Neuronal stem cell (in vitro differentiated cells): ENCODE measurements at regions not wholly inside any gene's neighbourhood (a gene's known extent, or its start where the extent isn't known, plus 50 kb on each side); places are given as distances from the start of the nearest gene placed in this dataset.

Source experiments
- DNase-seq: peaks from one replicate; pipeline ENCODE4 v3.0.0-alpha.2; 2013; ENCODE audit warnings: low spot score
- H2AFZ ChIP-seq: one replicate; pipeline ENCODE4 v1.6.1; 2013; ENCODE audit warnings: mild to moderate bottlenecking, low read length, inconsistent platforms
- H2AK5ac ChIP-seq: 2 replicates; pipeline ENCODE4 v1.6.1; 2013; ENCODE audit warnings: low read depth, mild to moderate bottlenecking, inconsistent platforms, low read length, moderate library complexity, mixed read lengths
- H2BK120ac ChIP-seq: 2 replicates; pipeline ENCODE4 v1.6.1; 2013; ENCODE audit warnings: low read depth, mild to moderate bottlenecking, inconsistent platforms, low read length, moderate library complexity, mixed read lengths
- H2BK12ac ChIP-seq: one replicate; pipeline ENCODE4 v1.6.1; 2013; ENCODE audit warnings: low read length, inconsistent platforms
- H2BK15ac ChIP-seq: 2 replicates; pipeline ENCODE4 v1.6.1; 2013; ENCODE audit warnings: mild to moderate bottlenecking, low read length, inconsistent platforms, mixed read lengths
- H2BK5ac ChIP-seq: one replicate; pipeline ENCODE4 v1.6.1; 2013; ENCODE audit warnings: inconsistent platforms, mild to moderate bottlenecking, low read length, moderate library complexity
- H3K14ac ChIP-seq: one replicate; pipeline ENCODE4 v1.6.1; 2013; ENCODE audit warnings: low read length, inconsistent platforms
- H3K18ac ChIP-seq: 2 replicates; pipeline ENCODE4 v1.6.1; 2013; ENCODE audit warnings: low read length, inconsistent platforms
- H3K23ac ChIP-seq: 2 replicates; pipeline ENCODE4 v1.6.1; 2013; ENCODE audit warnings: low read depth, mild to moderate bottlenecking, mixed read lengths, low read length, inconsistent platforms; ENCODE audit not compliant: poor library complexity
- H3K27ac ChIP-seq: replicated peaks from 3 replicates; pipeline ENCODE4 v1.5.1; 2013; ENCODE audit warnings: low read length, inconsistent platforms
- H3K27me3 ChIP-seq, 3 experiments: 2 replicates each; pipeline ENCODE4 v1.6.1; 2013; ENCODE audit warnings: low read length in 3 of 3, mild to moderate bottlenecking in 2 of 3, inconsistent platforms in 1 of 3, low read depth in 1 of 3, mixed read lengths in 1 of 3, moderate library complexity in 1 of 3; ENCODE audit not compliant: control insufficient read depth in 3 of 3, insufficient read depth in 3 of 3
- H3K36me3 ChIP-seq, 2 donors: replicated peaks in 1 of 2; 2 replicates each; pipeline ENCODE4 v1.6.1; 2013; ENCODE audit warnings: low read length in 2 of 2; ENCODE audit not compliant: control insufficient read depth in 2 of 2, insufficient read depth in 2 of 2
- H3K4ac ChIP-seq: 2 replicates; pipeline ENCODE4 v1.6.1; 2013; ENCODE audit warnings: inconsistent platforms, mild to moderate bottlenecking, low read length, moderate library complexity
- H3K4me1 ChIP-seq, 2 donors: 1 replicate in 1 of 2; 2 replicates in 1 of 2; pipeline ENCODE4 v1.6.1; 2013; ENCODE audit warnings: low read length in 2 of 2, low read depth in 1 of 2; ENCODE audit not compliant: control insufficient read depth in 2 of 2, insufficient read depth in 1 of 2
- H3K4me2 ChIP-seq: one replicate; pipeline ENCODE4 v1.6.1; 2013; ENCODE audit warnings: mild to moderate bottlenecking, low read length, inconsistent platforms; ENCODE audit not compliant: insufficient read depth, poor library complexity, severe bottlenecking
- H3K4me3 ChIP-seq, 2 donors: 2 replicates each; pipeline ENCODE4 v1.5.1; 2013; ENCODE audit warnings: low read length in 2 of 2, mild to moderate bottlenecking in 2 of 2, inconsistent platforms in 1 of 2, moderate library complexity in 1 of 2
- H3K79me1 ChIP-seq: one replicate; pipeline ENCODE4 v1.6.1; 2013; ENCODE audit warnings: low read depth, mild to moderate bottlenecking, inconsistent platforms, low read length, moderate library complexity
- H3K9ac ChIP-seq: one replicate; pipeline ENCODE4 v1.6.1; 2013; ENCODE audit warnings: mild to moderate bottlenecking, low read depth, low read length, inconsistent platforms; ENCODE audit not compliant: poor library complexity
- H3K9me3 ChIP-seq, 2 donors: replicated peaks in 1 of 2; 2 replicates each; pipeline versions ENCODE3 to v1.6.1; 2013; ENCODE audit warnings: low read length in 2 of 2, mild to moderate bottlenecking in 2 of 2, inconsistent platforms in 1 of 2, low read depth in 1 of 2, mixed read lengths in 1 of 2, moderate library complexity in 1 of 2; ENCODE audit not compliant: control insufficient read depth in 2 of 2, insufficient read depth in 1 of 2
- H4K8ac ChIP-seq: one replicate; pipeline ENCODE4 v1.6.1; 2013; ENCODE audit warnings: low read depth, mild to moderate bottlenecking, inconsistent platforms, low read length, moderate library complexity
- H4K91ac ChIP-seq: one replicate; pipeline ENCODE4 v1.6.1; 2013; ENCODE audit warnings: low read length, low read depth, mild to moderate bottlenecking, inconsistent platforms; ENCODE audit not compliant: poor library complexity
- WGBS, 2 donors: extraction: QIAGEN DNeasy Blood & Tissue Kit; methylation state at CpG; one replicate each; pipeline ENCODE4 v1.1.7; 2013; ENCODE audit warnings: missing lambda C conversion rate in 2 of 2, mixed read lengths in 1 of 2; ENCODE audit not compliant: insufficient read length in 2 of 2, insufficient replicate concordance in 1 of 2; ENCODE audit errors: extremely low coverage in 2 of 2; 5-methylcytosine and 5-hydroxymethylcytosine counted together

DNA sequence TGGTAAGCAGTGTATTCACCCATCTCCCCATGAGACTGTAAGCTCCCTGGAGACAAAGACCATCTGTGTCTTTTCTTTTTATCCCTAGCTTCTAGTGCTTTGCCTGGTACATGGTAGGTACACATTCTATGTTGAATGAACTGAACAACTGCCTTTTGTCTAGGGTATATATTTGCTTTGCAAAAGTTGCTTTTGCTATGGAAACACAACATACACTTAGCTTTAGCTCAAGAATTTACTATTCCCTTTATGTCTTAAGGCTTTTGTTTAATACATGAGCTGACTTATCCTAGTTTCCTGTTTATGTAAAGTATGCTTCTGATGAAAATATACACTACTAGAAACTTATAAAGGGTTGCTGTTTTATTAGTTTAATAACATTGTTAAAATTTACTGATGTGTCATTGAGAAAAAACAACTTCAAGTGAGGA lies 198.2 kb downstream of the PRL start:
- peaks cover 0 to 18% of the 10 kb centered on the region in 2 donors for H3K9me3 ChIP-seq
- H3K23ac ChIP-seq, result no peak overlapping the region
- H3K9ac ChIP-seq, result no peak overlapping the region
- no peak overlapping the region for H4K8ac ChIP-seq
- no peak overlapping the region for H3K4me3 ChIP-seq
- no peaks in the 10 kb centered on the region for H3K27me3 ChIP-seq
- H2AK5ac ChIP-seq, result no peak overlapping the region
- H3K4me2 ChIP-seq, result no peak overlapping the region
- no peak overlapping the region for H2BK5ac ChIP-seq
- H3K4ac ChIP-seq, result no peak overlapping the region
- H2BK120ac ChIP-seq, result no peak overlapping the region
- H3K79me1 ChIP-seq, result no peaks in the 10 kb centered on the region
- no peak overlapping the region for H3K14ac ChIP-seq
- peaks cover 0 to 11% of the 10 kb centered on the region in 2 donors for H3K36me3 ChIP-seq
- no peak overlapping the region for H3K18ac ChIP-seq
- no peak overlapping the region for H2BK15ac ChIP-seq
- no peak overlapping the region for H3K27ac ChIP-seq
- H3K4me1 ChIP-seq, result no peaks in the 10 kb centered on the region
- no peak overlapping the region for H2BK12ac ChIP-seq
- no peak overlapping the region for H4K91ac ChIP-seq
- no peak overlapping the region for H2AFZ ChIP-seq
- DNase-seq, result no peak

DNA sequence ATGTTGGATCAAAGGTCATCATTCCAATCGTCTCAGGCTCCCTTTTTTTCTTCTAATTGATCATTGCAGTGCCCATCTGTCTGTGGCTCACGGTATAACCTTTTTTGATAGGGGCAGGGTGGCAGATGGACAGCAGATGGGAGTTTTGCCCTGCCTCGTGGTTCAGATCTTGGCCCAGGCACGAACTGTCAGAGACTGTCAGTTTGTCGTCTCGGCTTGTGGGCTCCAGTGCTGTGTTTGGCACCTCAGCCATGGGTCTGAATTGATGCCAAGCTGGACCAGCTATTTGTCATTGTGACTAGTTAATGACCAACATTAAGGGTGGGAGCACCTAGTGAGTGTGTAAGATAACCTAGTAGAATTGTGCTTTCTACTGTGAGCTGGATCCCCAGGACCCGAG lies 197.6 kb downstream of the PRL start:
- no peak overlapping the region for H2AFZ ChIP-seq
- peaks cover 0 to 9% of the 10 kb centered on the region in 2 donors for H3K36me3 ChIP-seq
- no peak overlapping the region for H3K4ac ChIP-seq
- no peak overlapping the region for H3K23ac ChIP-seq
- no peak overlapping the region for H3K9ac ChIP-seq
- H3K4me3 ChIP-seq, result no peak overlapping the region
- no peaks in the 10 kb centered on the region for H3K27me3 ChIP-seq
- peak overlapping the region; percentile 35 for H3K18ac ChIP-seq
- H3K79me1 ChIP-seq, result no peaks in the 10 kb centered on the region
- H4K8ac ChIP-seq, result no peak overlapping the region
- H2AK5ac ChIP-seq, result no peak overlapping the region
- H2BK12ac ChIP-seq, result no peak overlapping the region
- H3K4me1 ChIP-seq, result no peaks in the 10 kb centered on the region
- no CpG with 5 or more reads among the region's 7 CpGs for WGBS, 2 donors
- no peak for DNase-seq
- no peak overlapping the region for H2BK15ac ChIP-seq
- no peak overlapping the region for H3K4me2 ChIP-seq
- no peak overlapping the region for H3K14ac ChIP-seq
- no peak overlapping the region for H2BK120ac ChIP-seq
- H3K27ac ChIP-seq, result no peak overlapping the region
- peaks cover 0 to 17% of the 10 kb centered on the region in 2 donors for H3K9me3 ChIP-seq
- H2BK5ac ChIP-seq, result no peak overlapping the region
- no peak overlapping the region for H4K91ac ChIP-seq

DNA sequence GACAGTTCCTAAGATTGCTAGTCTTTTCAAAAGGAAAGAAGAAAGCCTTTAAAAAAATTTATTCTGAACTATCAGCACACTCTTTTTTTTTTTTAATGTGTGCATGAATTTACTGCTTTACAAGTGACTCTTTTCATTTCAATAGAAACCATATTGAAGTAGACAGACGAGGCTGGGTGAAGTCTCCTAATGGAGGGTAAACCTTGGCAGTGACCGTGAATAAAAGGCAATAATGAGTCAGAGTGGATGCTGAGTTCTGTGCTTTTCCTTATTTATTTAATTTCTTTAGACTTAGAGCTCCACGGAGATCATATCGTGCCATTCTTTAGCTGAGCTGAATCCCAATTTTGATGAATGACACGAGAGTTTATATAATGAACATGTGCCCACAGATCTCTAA lies 196.9 kb downstream of the PRL start:
- Histone ChIP-seq H2BK5ac (no peak overlapping the region), H3K79me1 (no peaks in the 10 kb centered on the region), H3K9me3 (peaks cover 0 to 17% of the 10 kb centered on the region in 2 donors), H3K36me3 (peaks cover 0 to 3% of the 10 kb centered on the region in 2 donors), H2BK12ac (no peak overlapping the region), H2AFZ (no peak overlapping the region), H3K4me3 (no peak overlapping the region), H3K18ac (no peak overlapping the region), H3K9ac (no peak overlapping the region), H4K8ac (no peak overlapping the region), H3K23ac (no peak overlapping the region), H4K91ac (no peak overlapping the region), H3K27ac (no peak overlapping the region), H2AK5ac (no peak overlapping the region), H2BK15ac (no peak overlapping the region), H3K14ac (no peak overlapping the region), H3K27me3 (no peaks in the 10 kb centered on the region), H2BK120ac (no peak overlapping the region), H3K4ac (no peak overlapping the region), H3K4me2 (no peak overlapping the region), H3K4me1 (no peaks in the 10 kb centered on the region)
- DNase-seq, result no peak
- no CpG with 5 or more reads among the region's 5 CpGs for WGBS, 2 donors

DNA sequence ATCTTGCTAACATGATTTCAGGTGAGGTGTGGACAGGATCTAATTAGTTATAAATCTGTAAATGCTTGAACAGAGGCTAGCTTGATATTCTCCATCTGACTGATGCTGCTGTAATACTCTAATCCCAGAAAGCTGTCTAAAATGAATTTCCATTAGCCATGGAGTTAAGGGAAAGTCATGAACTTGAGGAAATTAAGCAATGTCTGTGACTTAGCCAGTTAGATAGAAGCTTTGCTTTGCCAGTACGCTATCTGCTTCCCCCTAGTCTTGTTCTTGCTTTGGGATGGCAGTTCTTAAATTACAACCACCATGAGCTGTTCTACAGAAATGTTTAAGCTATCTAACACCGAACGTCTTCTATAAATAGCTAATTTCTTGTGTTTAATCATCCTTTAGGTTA lies 195.7 kb downstream of the PRL start:
- no peak overlapping the region for H3K4me3 ChIP-seq
- no peak overlapping the region for H2BK15ac ChIP-seq
- no peak overlapping the region for H3K23ac ChIP-seq
- H4K8ac ChIP-seq, result no peak overlapping the region
- WGBS, 2 donors, result no CpG with 5 or more reads among the region's 3 CpGs
- H2BK120ac ChIP-seq, result no peak overlapping the region
- H3K27ac ChIP-seq, result no peak overlapping the region
- no peak overlapping the region for H4K91ac ChIP-seq
- H3K4me1 ChIP-seq, result no peaks in the 10 kb centered on the region
- DNase-seq, result no peak
- H3K27me3 ChIP-seq, result no peaks in the 10 kb centered on the region
- H3K79me1 ChIP-seq, result no peaks in the 10 kb centered on the region
- H3K14ac ChIP-seq, result no peak overlapping the region
- H3K4ac ChIP-seq, result no peak overlapping the region
- no peak overlapping the region for H3K18ac ChIP-seq
- no peaks in the 10 kb centered on the region for H3K36me3 ChIP-seq
- H3K4me2 ChIP-seq, result no peak overlapping the region
- no peak overlapping the region for H3K9ac ChIP-seq
- peaks cover 0 to 17% of the 10 kb centered on the region in 2 donors for H3K9me3 ChIP-seq
- H2AK5ac ChIP-seq, result no peak overlapping the region
- no peak overlapping the region for H2BK5ac ChIP-seq
- H2AFZ ChIP-seq, result no peak overlapping the region
- no peak overlapping the region for H2BK12ac ChIP-seq
